ENCODE measurements at regions not wholly inside any gene's neighbourhood (a gene's known extent, or its start where the extent isn't known, plus 50 kb on each side); places are given as distances from the start of the nearest gene placed in this dataset.

DNA sequence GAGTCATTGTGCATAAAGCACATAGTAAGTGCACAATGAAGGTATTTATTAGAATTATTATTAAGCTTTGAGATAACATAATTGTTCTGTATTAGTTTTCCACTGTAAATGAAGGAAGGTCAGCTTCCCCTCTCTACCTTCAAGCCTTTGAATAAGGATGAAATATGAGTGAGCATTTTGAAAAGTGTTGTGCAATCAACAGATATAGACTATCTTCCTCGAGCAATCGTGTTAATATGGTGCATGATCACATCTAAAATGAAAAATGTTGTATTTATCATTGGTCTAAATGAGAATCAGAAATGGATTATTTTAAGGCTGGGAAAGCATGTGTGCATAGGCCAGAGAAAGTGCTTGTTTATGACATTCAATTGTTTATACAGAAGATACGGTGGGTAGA lies 1474.6 kb upstream of the TENM3 start:
- H3K9me3 ChIP-seq (replicated peaks; ENCODE audit: control insufficient read depth, insufficient read depth, low read length): no peaks in the 10 kb centered on the region
- ChIA-PET RAD21 (ENCODE audit: unreplicated experiment) (no interaction called here), POLR2A (no interaction called here), CTCF (no interaction called here), SMC1A (ENCODE audit: uncharacterized antibody, unreplicated experiment) (interaction anchor here (0.6 kb wide), 1 partner anchor 41 kb away, joined by 3 read pairs; no protein-coding TSS in a partner anchor)
- no peak overlapping the region for H3K4me3 ChIP-seq
- no peaks in the 10 kb centered on the region for H4K20me1 ChIP-seq (ENCODE audit: control insufficient read depth, insufficient read depth)
- H2AFZ ChIP-seq (ENCODE audit: control insufficient read depth, low read depth, low read length): no peak overlapping the region
- no peaks in the 10 kb centered on the region for H3K4me1 ChIP-seq (ENCODE audit: control insufficient read depth, insufficient read depth, low read length)
- no peak for FAIRE-seq
- no peak overlapping the region for H3K27ac ChIP-seq (ENCODE audit: control insufficient read depth, insufficient read depth)
- TF ChIP-seq SPI1 (IDR thresholded peaks at IDR 0.05; ENCODE audit: borderline replicate concordance, insufficient read depth, low read depth, low read length) (no peak), RCOR1 (conservative IDR thresholded peaks at IDR 0.05; ENCODE audit: low read depth, low read length) (no peak), GATAD2B (conservative IDR thresholded peaks at IDR 0.05; ENCODE audit: low read depth) (no peak), CHD4 (IDR thresholded peaks at IDR 0.05) (no peak), TAF1 (IDR thresholded peaks at IDR 0.05; ENCODE audit: borderline replicate concordance, low read depth, low read length) (no peak), CREM (IDR thresholded peaks at IDR 0.05; ENCODE audit: low read depth) (no peak), SREBF2 (IDR thresholded peaks at IDR 0.05; ENCODE audit: low read length) (no peak), POU2F2 (IDR thresholded peaks at IDR 0.05; ENCODE audit: borderline replicate concordance, low read depth, low read length) (no peak)
- TF ChIP-seq, protein P1, sequence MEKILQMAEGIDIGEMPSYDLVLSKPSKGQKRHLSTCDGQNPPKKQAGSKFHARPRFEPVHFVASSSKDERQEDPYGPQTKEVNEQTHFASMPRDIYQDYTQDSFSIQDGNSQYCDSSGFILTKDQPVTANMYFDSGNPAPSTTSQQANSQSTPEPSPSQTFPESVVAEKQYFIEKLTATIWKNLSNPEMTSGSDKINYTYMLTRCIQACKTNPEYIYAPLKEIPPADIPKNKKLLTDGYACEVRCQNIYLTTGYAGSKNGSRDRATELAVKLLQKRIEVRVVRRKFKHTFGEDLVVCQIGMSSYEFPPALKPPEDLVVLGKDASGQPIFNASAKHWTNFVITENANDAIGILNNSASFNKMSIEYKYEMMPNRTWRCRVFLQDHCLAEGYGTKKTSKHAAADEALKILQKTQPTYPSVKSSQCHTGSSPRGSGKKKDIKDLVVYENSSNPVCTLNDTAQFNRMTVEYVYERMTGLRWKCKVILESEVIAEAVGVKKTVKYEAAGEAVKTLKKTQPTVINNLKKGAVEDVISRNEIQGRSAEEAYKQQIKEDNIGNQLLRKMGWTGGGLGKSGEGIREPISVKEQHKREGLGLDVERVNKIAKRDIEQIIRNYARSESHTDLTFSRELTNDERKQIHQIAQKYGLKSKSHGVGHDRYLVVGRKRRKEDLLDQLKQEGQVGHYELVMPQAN (conservative IDR thresholded peaks at IDR 0.05): no peak
- TF ChIP-seq, protein P2, sequence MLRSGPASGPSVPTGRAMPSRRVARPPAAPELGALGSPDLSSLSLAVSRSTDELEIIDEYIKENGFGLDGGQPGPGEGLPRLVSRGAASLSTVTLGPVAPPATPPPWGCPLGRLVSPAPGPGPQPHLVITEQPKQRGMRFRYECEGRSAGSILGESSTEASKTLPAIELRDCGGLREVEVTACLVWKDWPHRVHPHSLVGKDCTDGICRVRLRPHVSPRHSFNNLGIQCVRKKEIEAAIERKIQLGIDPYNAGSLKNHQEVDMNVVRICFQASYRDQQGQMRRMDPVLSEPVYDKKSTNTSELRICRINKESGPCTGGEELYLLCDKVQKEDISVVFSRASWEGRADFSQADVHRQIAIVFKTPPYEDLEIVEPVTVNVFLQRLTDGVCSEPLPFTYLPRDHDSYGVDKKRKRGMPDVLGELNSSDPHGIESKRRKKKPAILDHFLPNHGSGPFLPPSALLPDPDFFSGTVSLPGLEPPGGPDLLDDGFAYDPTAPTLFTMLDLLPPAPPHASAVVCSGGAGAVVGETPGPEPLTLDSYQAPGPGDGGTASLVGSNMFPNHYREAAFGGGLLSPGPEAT (IDR thresholded peaks at IDR 0.05; ENCODE audit: low read depth): no peak
- no TSS peak for BruUV-seq (replicated peaks)
- intact Hi-C loops (cut with micrococcal nuclease; ENCODE audit: unreplicated experiment): no loop called here
- in situ Hi-C loops (cut with MboI): no loop called here
- H3K9ac ChIP-seq (ENCODE audit: control insufficient read depth, insufficient read depth, low read length): no peak overlapping the region
- H3K4me2 ChIP-seq (ENCODE audit: control insufficient read depth, insufficient read depth): no peak overlapping the region
- no peaks in the 10 kb centered on the region for H3K79me2 ChIP-seq (ENCODE audit: control insufficient read depth, insufficient read depth, low read length)
- no peak for ATAC-seq
- H3K27me3 ChIP-seq (replicated peaks in 1 of 2; ENCODE audit: control insufficient read depth in 2 of 2, insufficient read depth in 2 of 2, low read length in 1 of 2): no peaks in the 10 kb centered on the region
- WGBS (ENCODE audit: insufficient coverage, insufficient replicate concordance, low lambda C conversion rate, missing lambda C conversion rate): 14% methylated on average over 3 of the region's 3 CpGs
- no peak for DNase-seq (ENCODE audit: low read depth, low spot score)
- H3K36me3 ChIP-seq (ENCODE audit: control insufficient read depth in 2 of 2, insufficient read depth in 2 of 2, low read length in 1 of 2): no peaks in the 10 kb centered on the region

Data from GM12878 (cell line).